Keratinocyte (primary cell): ENCODE measurements at regions not wholly inside any gene's neighbourhood (a gene's known extent, or its start where the extent isn't known, plus 50 kb on each side); places are given as distances from the start of the nearest gene placed in this dataset.

Experiments used
- DNase-seq: peaks from one replicate; pipeline ENCODE4 v3.0.0-alpha.2; 2011; ENCODE audit warnings: low read depth, missing footprints, low spot score
- FAIRE-seq: peaks from 2 replicates; lab custom pipeline; 2011; peaks lifted over from hg19 to GRCh38; lab: Jason Lieb, UNC
- H2AFZ ChIP-seq: 2 replicates; pipeline ENCODE4 v1.6.0; 2012; ENCODE audit warnings: low read length, control low read depth, inconsistent platforms; ENCODE audit not compliant: control insufficient read depth
- H3K27ac ChIP-seq: 2 replicates; pipeline ENCODE4 v1.5.1; 2011; ENCODE audit warnings: low read length; ENCODE audit not compliant: control insufficient read depth, insufficient read depth
- H3K27me3 ChIP-seq: 3 replicates; pipeline ENCODE4 v1.6.0; 2011; ENCODE audit warnings: low read length; ENCODE audit not compliant: control insufficient read depth, insufficient read depth; ENCODE audit errors: extremely low read depth
- H3K36me3 ChIP-seq, 2 experiments: 2 replicates in 1 of 2; 3 replicates in 1 of 2; pipeline ENCODE4 v1.5.1; 2011; ENCODE audit warnings: low read length in 2 of 2, mild to moderate bottlenecking in 1 of 2; ENCODE audit not compliant: control insufficient read depth in 2 of 2, insufficient read depth in 2 of 2; ENCODE audit errors: extremely low read depth in 1 of 2
- H3K4me1 ChIP-seq: 3 replicates; pipeline ENCODE4 v1.5.1; 2011; ENCODE audit warnings: low read length; ENCODE audit not compliant: control insufficient read depth, insufficient read depth; ENCODE audit errors: extremely low read depth
- H3K4me2 ChIP-seq: 3 replicates; pipeline ENCODE4 v1.6.0; 2011; ENCODE audit warnings: low read depth, low read length; ENCODE audit not compliant: control insufficient read depth, insufficient read depth; ENCODE audit errors: extremely low read depth
- H3K4me3 ChIP-seq, 3 experiments: fragments of 200-600 bp in 1 of 3; sonication (generic) in 1 of 3; 2 replicates in 2 of 3; 3 replicates in 1 of 3; pipeline ENCODE4 v1.5.1; 2011 to 2016; ENCODE audit warnings: low read length in 3 of 3, mild to moderate bottlenecking in 3 of 3, control low read depth in 2 of 3, inconsistent platforms in 1 of 3, low read depth in 1 of 3, mixed read lengths in 1 of 3, mixed run types in 1 of 3, moderate library complexity in 1 of 3; ENCODE audit not compliant: control insufficient read depth in 2 of 3, insufficient read depth in 2 of 3; ENCODE audit errors: extremely low read depth in 1 of 3
- H3K79me2 ChIP-seq: 2 replicates; pipeline ENCODE4 v1.6.0; 2012; ENCODE audit warnings: low read length; ENCODE audit not compliant: control insufficient read depth, insufficient read depth
- H3K9ac ChIP-seq: 3 replicates; pipeline ENCODE4 v1.6.0; 2011; ENCODE audit warnings: low read length; ENCODE audit not compliant: control insufficient read depth, insufficient read depth; ENCODE audit errors: extremely low read depth
- H3K9me1 ChIP-seq: 3 replicates; pipeline ENCODE4 v1.6.0; 2011; ENCODE audit warnings: low read length; ENCODE audit not compliant: control insufficient read depth, insufficient read depth; ENCODE audit errors: extremely low read depth
- H3K9me3 ChIP-seq: 2 replicates; pipeline ENCODE4 v1.5.1; 2012; ENCODE audit warnings: low read depth, low read length; ENCODE audit not compliant: control insufficient read depth
- H4K20me1 ChIP-seq: 3 replicates; pipeline ENCODE4 v1.6.0; 2011; ENCODE audit warnings: low read length; ENCODE audit not compliant: control insufficient read depth, insufficient read depth; ENCODE audit errors: extremely low read depth
- CTCF ChIP-seq, 3 experiments: IDR thresholded peaks in 1 of 3; conservative IDR thresholded peaks in 1 of 3; optimal IDR thresholded peaks in 1 of 3; 2 replicates in 2 of 3; 3 replicates in 1 of 3; pipeline versions ENCODE3 to v1.5.1; 2011; ENCODE audit warnings: low read length in 3 of 3, mild to moderate bottlenecking in 3 of 3, moderate library complexity in 2 of 3, control low read depth in 1 of 3, inconsistent platforms in 1 of 3; ENCODE audit not compliant: insufficient read depth in 2 of 3; ENCODE audit errors: extremely low read depth in 1 of 3
- EZH2 ChIP-seq: IDR thresholded peaks from one replicate; pipeline ENCODE4 v1.6.1; 2012; ENCODE audit warnings: inconsistent platforms, mild to moderate bottlenecking, low read length, moderate library complexity
- dilution Hi-C: fragments of 300-500 bp; cut with MboI; formaldehyde crosslinking; loops from one replicate; pipeline ENCODE4 v1.7.0; 2020; ENCODE audit warnings: low sequenced_read_pairs; ENCODE audit not compliant: extremely low pct_ligation_motif_present

- Histone ChIP-seq H3K27me3 (no peaks in the 10 kb centered on the region), H3K36me3 (no peaks in the 10 kb centered on the region), H3K4me2 (no peak overlapping the region), H4K20me1 (no peaks in the 10 kb centered on the region), H3K4me3 (no peak overlapping the region), H2AFZ (no peak overlapping the region), H3K9ac (no peak overlapping the region), H3K79me2 (no peaks in the 10 kb centered on the region), H3K27ac (no peak overlapping the region), H3K9me3 (no peaks in the 10 kb centered on the region), H3K4me1 (no peaks in the 10 kb centered on the region), H3K9me1 (no peaks in the 10 kb centered on the region)
- FAIRE-seq = no peak
- no peak for DNase-seq
- no peak for TF ChIP-seq EZH2
- TF ChIP-seq CTCF (optimal IDR thresholded peaks at IDR 0.05 in 1 of 3, IDR thresholded peaks at IDR 0.05 in 1 of 3, conservative IDR thresholded peaks at IDR 0.05 in 1 of 3; ENCODE audit: extremely low read depth in 1 of 3, insufficient read depth in 2 of 3, low read length in 3 of 3) = no peak
- dilution Hi-C loops = no loop called here
Measured at GRCh38 chr3:76724706-76725105, 315.2 kb upstream of the ROBO2 start.

- Histone ChIP-seq H3K4me1 (no peaks in the 10 kb centered on the region), H3K79me2 (no peaks in the 10 kb centered on the region), H3K27me3 (no peaks in the 10 kb centered on the region), H3K4me2 (no peak overlapping the region), H3K4me3 (no peak overlapping the region), H3K27ac (no peak overlapping the region), H3K36me3 (no peaks in the 10 kb centered on the region), H3K9ac (no peak overlapping the region), H4K20me1 (no peaks in the 10 kb centered on the region), H2AFZ (no peak overlapping the region), H3K9me1 (no peaks in the 10 kb centered on the region), H3K9me3 (no peaks in the 10 kb centered on the region)
- TF ChIP-seq EZH2 (no peak), CTCF (optimal IDR thresholded peaks at IDR 0.05 in 1 of 3, IDR thresholded peaks at IDR 0.05 in 1 of 3, conservative IDR thresholded peaks at IDR 0.05 in 1 of 3; ENCODE audit: extremely low read depth in 1 of 3, insufficient read depth in 2 of 3, low read length in 3 of 3) (no peak)
- FAIRE-seq (no peak), DNase-seq (no peak)
- dilution Hi-C loops = no loop called here
Measured at GRCh38 chr3:76726034-76726433, 313.9 kb upstream of the ROBO2 start.
